Kidney (tissue), 13 donors: ENCODE measurements at regions not wholly inside any gene's neighbourhood (a gene's known extent, or its start where the extent isn't known, plus 50 kb on each side); places are given as distances from the start of the nearest gene placed in this dataset.

Source experiments
- DNase-seq, 5 donors: peaks; one replicate each; pipeline ENCODE4 v3.0.0-alpha.2; 2013 to 2020
- FAIRE-seq: peaks from 2 replicates; lab custom pipeline; 2012; peaks lifted over from hg19 to GRCh38; lab: Jason Lieb, UNC
- H3K27ac ChIP-seq, 2 donors: one replicate each; pipeline ENCODE4 v1.7.0; 2013; ENCODE audit warnings: low read depth in 2 of 2, low read length in 2 of 2, inconsistent platforms in 1 of 2
- H3K27me3 ChIP-seq: one replicate; pipeline ENCODE4 v1.7.1; 2013; ENCODE audit warnings: low read length, inconsistent platforms; ENCODE audit not compliant: control insufficient read depth, insufficient read depth
- H3K36me3 ChIP-seq, 3 donors: one replicate each; pipeline versions ENCODE4 v1.7.0 to v1.7.1; 2013; ENCODE audit warnings: low read length in 3 of 3, control low read depth in 1 of 3, inconsistent platforms in 1 of 3; ENCODE audit not compliant: insufficient read depth in 3 of 3, control insufficient read depth in 2 of 3
- H3K4me1 ChIP-seq, 3 donors: one replicate each; pipeline versions ENCODE4 v1.7.0 to v1.7.1; 2013; ENCODE audit warnings: low read length in 3 of 3, inconsistent platforms in 1 of 3, low read depth in 1 of 3; ENCODE audit not compliant: control insufficient read depth in 2 of 3, insufficient read depth in 2 of 3
- H3K4me3 ChIP-seq, 3 donors: one replicate each; pipeline versions ENCODE4 v1.7.0 to v1.8.1; 2013; ENCODE audit warnings: low read length in 3 of 3, control low read depth in 1 of 3, inconsistent platforms in 1 of 3
- H3K9ac ChIP-seq, 3 donors: one replicate each; pipeline versions ENCODE4 v1.7.0 to v1.7.1; 2013; ENCODE audit warnings: low read length in 3 of 3, control low read depth in 1 of 3, inconsistent platforms in 1 of 3
- H3K9me3 ChIP-seq, 3 donors: one replicate each; pipeline versions ENCODE4 v1.7.0 to v1.7.1; 2013; ENCODE audit warnings: low read length in 3 of 3, control low read depth in 1 of 3, inconsistent platforms in 1 of 3; ENCODE audit not compliant: control insufficient read depth in 2 of 3, insufficient read depth in 1 of 3
- intact Hi-C: fragments of 100-400 bp; cut with DNase I; formaldehyde crosslinking; loops from one replicate; pipeline ENCODE4 v1.11.1; 2022
- TF ChIP-seq, protein P1 (sequence below): IDR thresholded peaks from 3 replicates; pipeline ENCODE4 v1.5.1; 2012; ENCODE audit warnings: mild to moderate bottlenecking, moderate library complexity, borderline replicate concordance; ENCODE audit not compliant: insufficient read depth; ENCODE audit errors: extremely low read depth
- donor health status: control.
- donor health status: control.
- donor health status: control.
- donor health status: control.
- donor health status: control.
- donor health status: DM: yes; HTN: yes; CAD: no.
- donor health status: Normal renal cell carcinoma (clear cell type).

DNA sequence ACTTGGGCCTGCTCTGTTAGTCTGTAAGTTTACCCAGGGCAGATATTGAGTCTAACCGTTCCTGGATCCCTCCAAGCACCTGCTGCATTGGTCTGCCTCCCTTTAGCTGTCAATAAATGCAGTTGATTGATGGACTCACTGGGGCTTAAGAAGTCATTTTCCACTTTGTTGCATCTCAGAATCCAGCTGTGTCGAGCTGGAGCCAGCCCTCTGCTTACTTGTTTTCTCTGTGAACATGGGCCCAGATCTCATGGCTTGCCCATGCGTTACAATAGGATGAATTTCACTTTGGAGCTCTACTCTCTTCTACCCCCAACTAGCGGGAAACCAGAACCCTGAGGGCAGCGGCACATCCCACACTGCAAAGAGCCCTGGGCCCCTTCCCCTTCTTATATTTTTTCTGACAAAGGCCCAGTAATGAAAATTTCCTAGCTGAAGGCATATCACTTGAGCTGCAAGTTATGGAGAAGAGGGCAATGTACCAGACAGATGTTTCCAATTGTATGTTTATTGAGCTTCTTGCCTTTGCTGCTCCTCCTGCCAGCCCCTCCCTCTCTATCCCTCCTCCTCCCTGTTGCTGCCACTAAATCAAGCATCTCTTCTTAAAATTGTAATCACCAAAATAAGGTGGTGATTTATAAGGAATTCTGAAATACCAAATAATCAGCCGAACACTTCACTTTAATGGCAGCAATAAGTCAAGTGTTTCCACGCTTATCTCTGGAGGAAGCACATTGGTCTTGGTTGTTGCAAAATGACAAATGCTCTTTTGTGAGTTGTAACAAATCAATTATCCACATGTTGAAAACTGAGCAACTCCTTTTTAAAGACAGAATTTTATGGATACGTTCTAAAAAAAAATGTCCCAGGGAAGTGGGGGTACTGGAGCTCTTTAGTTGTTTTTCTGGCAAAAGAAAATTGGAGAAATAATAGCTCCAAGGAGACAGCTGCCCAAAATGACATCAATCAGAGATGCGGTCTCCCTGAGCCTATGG, 212.3 kb upstream of the ZBED5 start:
- Histone ChIP-seq H3K9me3 (no peaks in the 10 kb centered on the region), H3K9ac (no peak overlapping the region), H3K27ac (no peak overlapping the region), H3K36me3 (no peaks in the 10 kb centered on the region), H3K4me3 (no peak overlapping the region), H3K4me1 (peaks cover 0 to 4% (median 0%) of the 10 kb centered on the region in 3 donors), H3K27me3 (no peaks in the 10 kb centered on the region)
- intact Hi-C loops = no loop called here
- DNase-seq (peak in 4 of 5 donors; percentile 65 to 87 (median 78)), FAIRE-seq (no peak)
- TF ChIP-seq, protein P1, sequence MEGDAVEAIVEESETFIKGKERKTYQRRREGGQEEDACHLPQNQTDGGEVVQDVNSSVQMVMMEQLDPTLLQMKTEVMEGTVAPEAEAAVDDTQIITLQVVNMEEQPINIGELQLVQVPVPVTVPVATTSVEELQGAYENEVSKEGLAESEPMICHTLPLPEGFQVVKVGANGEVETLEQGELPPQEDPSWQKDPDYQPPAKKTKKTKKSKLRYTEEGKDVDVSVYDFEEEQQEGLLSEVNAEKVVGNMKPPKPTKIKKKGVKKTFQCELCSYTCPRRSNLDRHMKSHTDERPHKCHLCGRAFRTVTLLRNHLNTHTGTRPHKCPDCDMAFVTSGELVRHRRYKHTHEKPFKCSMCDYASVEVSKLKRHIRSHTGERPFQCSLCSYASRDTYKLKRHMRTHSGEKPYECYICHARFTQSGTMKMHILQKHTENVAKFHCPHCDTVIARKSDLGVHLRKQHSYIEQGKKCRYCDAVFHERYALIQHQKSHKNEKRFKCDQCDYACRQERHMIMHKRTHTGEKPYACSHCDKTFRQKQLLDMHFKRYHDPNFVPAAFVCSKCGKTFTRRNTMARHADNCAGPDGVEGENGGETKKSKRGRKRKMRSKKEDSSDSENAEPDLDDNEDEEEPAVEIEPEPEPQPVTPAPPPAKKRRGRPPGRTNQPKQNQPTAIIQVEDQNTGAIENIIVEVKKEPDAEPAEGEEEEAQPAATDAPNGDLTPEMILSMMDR = no peak

DNA sequence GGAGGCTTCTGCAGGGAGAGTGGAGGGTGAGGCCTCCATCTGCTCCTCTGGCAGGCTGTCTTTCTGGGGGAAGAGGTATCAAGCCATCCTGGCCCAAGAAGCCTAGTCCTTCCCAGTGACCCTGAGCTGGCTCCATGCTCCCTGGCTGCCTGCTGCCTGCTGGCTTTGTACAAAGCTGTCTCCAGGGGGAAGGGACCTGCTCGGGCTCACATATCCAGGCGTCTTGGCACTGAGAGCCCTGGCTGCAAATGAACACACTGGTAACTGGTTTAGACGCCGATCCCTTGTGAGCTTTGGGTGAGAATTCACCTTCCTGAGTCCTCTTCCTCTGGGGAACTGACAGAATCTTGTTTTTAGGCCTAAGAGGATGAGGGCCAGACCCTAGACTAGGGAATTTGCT, 210.3 kb upstream of the ZBED5 start:
- no peak overlapping the region for H3K9ac ChIP-seq
- no peak for FAIRE-seq
- peaks cover 0 to 4% (median 0%) of the 10 kb centered on the region in 3 donors for H3K4me1 ChIP-seq
- TF ChIP-seq, protein P1 = no peak
- DNase-seq = no peak
- H3K4me3 ChIP-seq = no peak overlapping the region
- no peaks in the 10 kb centered on the region for H3K27me3 ChIP-seq
- no peaks in the 10 kb centered on the region for H3K9me3 ChIP-seq
- intact Hi-C loops = no loop called here
- H3K36me3 ChIP-seq = no peaks in the 10 kb centered on the region
- H3K27ac ChIP-seq = no peak overlapping the region

DNA sequence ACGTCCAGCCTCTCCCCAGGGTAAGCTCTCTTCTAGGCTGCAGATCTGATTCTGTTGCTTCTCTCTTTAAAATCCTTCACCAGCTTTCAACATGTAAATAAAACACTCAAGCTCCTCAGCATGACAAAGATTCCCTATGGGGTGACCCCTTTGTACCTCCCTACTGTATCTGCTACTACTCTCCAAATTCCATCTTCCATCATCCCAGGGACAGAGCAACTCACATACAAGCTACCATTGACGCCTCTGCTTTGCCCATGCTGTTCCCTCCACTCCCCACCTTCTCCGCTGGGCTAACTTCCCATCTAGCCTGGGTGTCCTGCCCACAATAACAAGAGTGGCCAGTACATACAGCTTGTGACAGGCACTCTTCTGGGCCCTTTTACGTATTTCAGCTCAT, 207.5 kb upstream of the ZBED5 start:
- Histone ChIP-seq H3K4me1 (peaks cover 0 to 4% (median 0%) of the 10 kb centered on the region in 3 donors), H3K4me3 (no peak overlapping the region), H3K9me3 (no peaks in the 10 kb centered on the region), H3K27ac (no peak overlapping the region), H3K36me3 (no peaks in the 10 kb centered on the region), H3K9ac (no peak overlapping the region), H3K27me3 (no peaks in the 10 kb centered on the region)
- no peak for DNase-seq
- intact Hi-C loops = no loop called here
- no peak for FAIRE-seq
- TF ChIP-seq, protein P1 = no peak
